ENCODE measurements at regions not wholly inside any gene's neighbourhood (a gene's known extent, or its start where the extent isn't known, plus 50 kb on each side); places are given as distances from the start of the nearest gene placed in this dataset.

- no peaks in the 10 kb centered on the region for H3K9me3 ChIP-seq (ENCODE audit: low read length)
- no peak overlapping the region for H3K9ac ChIP-seq (ENCODE audit: low read length)
- no peaks in the 10 kb centered on the region for H3K36me3 ChIP-seq (ENCODE audit: insufficient read depth, low read length)
- H3K4me3 ChIP-seq (ENCODE audit: low read depth in 1 of 2, low read length in 2 of 2) = no peak overlapping the region
- H3K4me1 ChIP-seq (ENCODE audit: insufficient read depth, low read length) = peaks cover 10% of the 10 kb centered on the region
- H3K27me3 ChIP-seq (ENCODE audit: control insufficient read depth in 1 of 2, insufficient read depth in 2 of 2, low read length in 2 of 2) = no peaks in the 10 kb centered on the region
- no peak overlapping the region for H3K27ac ChIP-seq (ENCODE audit: low read depth, low read length)
These were observed 49.7 kb downstream of the KLF12 start for GRCh38 chr13:74084375-74084935.

GRCh38 chr13:74082741-74083160, 51.5 kb downstream of the KLF12 start:
- H3K27ac ChIP-seq (ENCODE audit: low read depth, low read length) = no peak overlapping the region
- no peak overlapping the region for H3K4me3 ChIP-seq (ENCODE audit: low read depth in 1 of 2, low read length in 2 of 2)
- H3K27me3 ChIP-seq (ENCODE audit: control insufficient read depth in 1 of 2, insufficient read depth in 2 of 2, low read length in 2 of 2) = no peaks in the 10 kb centered on the region
- no peak overlapping the region for H3K9ac ChIP-seq (ENCODE audit: low read length)
- H3K9me3 ChIP-seq (ENCODE audit: low read length) = no peaks in the 10 kb centered on the region
- H3K4me1 ChIP-seq (ENCODE audit: insufficient read depth, low read length) = peaks cover 22% of the 10 kb centered on the region
- no peaks in the 10 kb centered on the region for H3K36me3 ChIP-seq (ENCODE audit: insufficient read depth, low read length)

- Histone ChIP-seq H3K27ac (ENCODE audit: low read depth, low read length) (no peak overlapping the region), H3K4me1 (ENCODE audit: insufficient read depth, low read length) (peaks cover 23% of the 10 kb centered on the region), H3K4me3 (ENCODE audit: low read depth in 1 of 2, low read length in 2 of 2) (no peak overlapping the region), H3K27me3 (ENCODE audit: control insufficient read depth in 1 of 2, insufficient read depth in 2 of 2, low read length in 2 of 2) (no peaks in the 10 kb centered on the region), H3K9me3 (ENCODE audit: low read length) (no peaks in the 10 kb centered on the region), H3K36me3 (ENCODE audit: insufficient read depth, low read length) (no peaks in the 10 kb centered on the region), H3K9ac (ENCODE audit: low read length) (no peak overlapping the region)
These were observed 53.4 kb downstream of the KLF12 start for GRCh38 chr13:74080762-74081161.

- no peaks in the 10 kb centered on the region for H3K27me3 ChIP-seq (ENCODE audit: control insufficient read depth in 1 of 2, insufficient read depth in 2 of 2, low read length in 2 of 2)
- no peaks in the 10 kb centered on the region for H3K9me3 ChIP-seq (ENCODE audit: low read length)
- H3K27ac ChIP-seq (ENCODE audit: low read depth, low read length) = peak overlapping the region; percentile 31
- H3K4me3 ChIP-seq (ENCODE audit: low read depth in 1 of 2, low read length in 2 of 2) = no peak overlapping the region
- peaks cover 39% of the 10 kb centered on the region for H3K4me1 ChIP-seq (ENCODE audit: insufficient read depth, low read length)
- no peak overlapping the region for H3K9ac ChIP-seq (ENCODE audit: low read length)
- no peaks in the 10 kb centered on the region for H3K36me3 ChIP-seq (ENCODE audit: insufficient read depth, low read length)
These were observed 56.4 kb downstream of the KLF12 start for GRCh38 chr13:74077792-74078191.

GRCh38 chr13:74077375-74077774, 56.8 kb downstream of the KLF12 start:
- Histone ChIP-seq H3K4me3 (ENCODE audit: low read depth in 1 of 2, low read length in 2 of 2) (no peak overlapping the region), H3K4me1 (ENCODE audit: insufficient read depth, low read length) (peaks cover 36% of the 10 kb centered on the region), H3K9ac (ENCODE audit: low read length) (no peak overlapping the region), H3K27ac (ENCODE audit: low read depth, low read length) (no peak overlapping the region), H3K36me3 (ENCODE audit: insufficient read depth, low read length) (no peaks in the 10 kb centered on the region), H3K27me3 (ENCODE audit: control insufficient read depth in 1 of 2, insufficient read depth in 2 of 2, low read length in 2 of 2) (no peaks in the 10 kb centered on the region), H3K9me3 (ENCODE audit: low read length) (no peaks in the 10 kb centered on the region)

GRCh38 chr13:74074723-74075122, 59.5 kb downstream of the KLF12 start:
- Histone ChIP-seq H3K27ac (ENCODE audit: low read depth, low read length) (no peak overlapping the region), H3K9ac (ENCODE audit: low read length) (no peak overlapping the region), H3K36me3 (ENCODE audit: insufficient read depth, low read length) (no peaks in the 10 kb centered on the region), H3K4me3 (ENCODE audit: low read depth in 1 of 2, low read length in 2 of 2) (no peak overlapping the region), H3K27me3 (ENCODE audit: control insufficient read depth in 1 of 2, insufficient read depth in 2 of 2, low read length in 2 of 2) (no peaks in the 10 kb centered on the region), H3K9me3 (ENCODE audit: low read length) (no peaks in the 10 kb centered on the region), H3K4me1 (ENCODE audit: insufficient read depth, low read length) (peaks cover 32% of the 10 kb centered on the region)

- Histone ChIP-seq H3K4me3 (ENCODE audit: low read depth in 1 of 2, low read length in 2 of 2) (no peak overlapping the region), H3K27me3 (ENCODE audit: control insufficient read depth in 1 of 2, insufficient read depth in 2 of 2, low read length in 2 of 2) (no peaks in the 10 kb centered on the region), H3K27ac (ENCODE audit: low read depth, low read length) (no peak overlapping the region), H3K9me3 (ENCODE audit: low read length) (no peaks in the 10 kb centered on the region), H3K9ac (ENCODE audit: low read length) (no peak overlapping the region), H3K4me1 (ENCODE audit: insufficient read depth, low read length) (peaks cover 23% of the 10 kb centered on the region), H3K36me3 (ENCODE audit: insufficient read depth, low read length) (no peaks in the 10 kb centered on the region)
These were observed 60.9 kb downstream of the KLF12 start for GRCh38 chr13:74073274-74073673.

GRCh38 chr13:74070513-74070912, 63.7 kb downstream of the KLF12 start:
- H3K9ac ChIP-seq (ENCODE audit: low read length) = no peak overlapping the region
- no peaks in the 10 kb centered on the region for H3K9me3 ChIP-seq (ENCODE audit: low read length)
- peaks cover 22% of the 10 kb centered on the region for H3K4me1 ChIP-seq (ENCODE audit: insufficient read depth, low read length)
- no peak overlapping the region for H3K4me3 ChIP-seq (ENCODE audit: low read depth in 1 of 2, low read length in 2 of 2)
- H3K27ac ChIP-seq (ENCODE audit: low read depth, low read length) = no peak overlapping the region
- H3K27me3 ChIP-seq (ENCODE audit: control insufficient read depth in 1 of 2, insufficient read depth in 2 of 2, low read length in 2 of 2) = no peaks in the 10 kb centered on the region
- H3K36me3 ChIP-seq (ENCODE audit: insufficient read depth, low read length) = no peaks in the 10 kb centered on the region

- Histone ChIP-seq H3K36me3 (ENCODE audit: insufficient read depth, low read length) (no peaks in the 10 kb centered on the region), H3K27ac (ENCODE audit: low read depth, low read length) (no peak overlapping the region), H3K9ac (ENCODE audit: low read length) (no peak overlapping the region), H3K9me3 (ENCODE audit: low read length) (no peaks in the 10 kb centered on the region), H3K4me3 (ENCODE audit: low read depth in 1 of 2, low read length in 2 of 2) (no peak overlapping the region), H3K4me1 (ENCODE audit: insufficient read depth, low read length) (peaks cover 19% of the 10 kb centered on the region), H3K27me3 (ENCODE audit: control insufficient read depth in 1 of 2, insufficient read depth in 2 of 2, low read length in 2 of 2) (no peaks in the 10 kb centered on the region)
These were observed 64.1 kb downstream of the KLF12 start for GRCh38 chr13:74070065-74070464.

- H3K4me3 ChIP-seq (ENCODE audit: low read depth in 1 of 2, low read length in 2 of 2) = no peak overlapping the region
These were observed 65.7 kb downstream of the KLF12 start for GRCh38 chr13:74068471-74068870.

GRCh38 chr13:74067818-74068217, 66.4 kb downstream of the KLF12 start:
- Histone ChIP-seq H3K4me1 (ENCODE audit: insufficient read depth, low read length) (peaks cover 26% of the 10 kb centered on the region), H3K9me3 (ENCODE audit: low read length) (no peaks in the 10 kb centered on the region), H3K27me3 (ENCODE audit: control insufficient read depth in 1 of 2, insufficient read depth in 2 of 2, low read length in 2 of 2) (no peaks in the 10 kb centered on the region), H3K27ac (ENCODE audit: low read depth, low read length) (no peak overlapping the region), H3K36me3 (ENCODE audit: insufficient read depth, low read length) (no peaks in the 10 kb centered on the region), H3K9ac (ENCODE audit: low read length) (no peak overlapping the region), H3K4me3 (ENCODE audit: low read depth in 1 of 2, low read length in 2 of 2) (no peak overlapping the region)

More at GRCh38 chr13:74068471-74068870, 65.7 kb downstream of the KLF12 start:
- Histone ChIP-seq H3K9ac (ENCODE audit: low read length) (no peak overlapping the region), H3K27ac (ENCODE audit: low read depth, low read length) (no peak overlapping the region), H3K4me1 (ENCODE audit: insufficient read depth, low read length) (peaks cover 20% of the 10 kb centered on the region), H3K9me3 (ENCODE audit: low read length) (no peaks in the 10 kb centered on the region), H3K36me3 (ENCODE audit: insufficient read depth, low read length) (no peaks in the 10 kb centered on the region), H3K27me3 (ENCODE audit: control insufficient read depth in 1 of 2, insufficient read depth in 2 of 2, low read length in 2 of 2) (no peaks in the 10 kb centered on the region)

- no peak overlapping the region for H3K27ac ChIP-seq (ENCODE audit: low read depth, low read length)
- no peak overlapping the region for H3K4me3 ChIP-seq (ENCODE audit: low read depth in 1 of 2, low read length in 2 of 2)
- no peaks in the 10 kb centered on the region for H3K36me3 ChIP-seq (ENCODE audit: insufficient read depth, low read length)
- H3K4me1 ChIP-seq (ENCODE audit: insufficient read depth, low read length) = peaks cover 35% of the 10 kb centered on the region
- H3K27me3 ChIP-seq (ENCODE audit: control insufficient read depth in 1 of 2, insufficient read depth in 2 of 2, low read length in 2 of 2) = no peaks in the 10 kb centered on the region
- H3K9me3 ChIP-seq (ENCODE audit: low read length) = no peaks in the 10 kb centered on the region
- no peak overlapping the region for H3K9ac ChIP-seq (ENCODE audit: low read length)
These were observed 67.3 kb downstream of the KLF12 start for GRCh38 chr13:74066937-74067336.

Data from muscle layer of colon (tissue), 2 donors.